Loucy (cell line): ENCODE measurements at regions not wholly inside any gene's neighbourhood (a gene's known extent, or its start where the extent isn't known, plus 50 kb on each side); places are given as distances from the start of the nearest gene placed in this dataset.

Source experiments
- H2AFZ ChIP-seq: fragments of 200-600 bp; sonication (generic); 2 replicates; pipeline ENCODE4 v1.6.0; 2016; ENCODE audit warnings: antibody characterized with exemption, mild to moderate bottlenecking, low read length, moderate library complexity
- H3F3A ChIP-seq: fragments of 200-600 bp; 2 replicates; pipeline ENCODE4 v1.6.0; 2016; ENCODE audit warnings: antibody characterized with exemption, low read depth, mild to moderate bottlenecking
- H3K27me3 ChIP-seq: fragments of 200-600 bp; sonication (generic); 2 replicates; pipeline ENCODE4 v1.6.1; 2014; ENCODE audit warnings: low read length, mild to moderate bottlenecking; ENCODE audit not compliant: insufficient read depth, poor library complexity, severe bottlenecking
- H3K36me3 ChIP-seq: fragments of 200-600 bp; sonication (generic); 2 replicates; pipeline ENCODE4 v1.6.1; 2016; ENCODE audit warnings: low read length; ENCODE audit not compliant: insufficient read depth
- H3K4me1 ChIP-seq: fragments of 200-600 bp; sonication (generic); 2 replicates; pipeline ENCODE4 v1.5.1; 2014; ENCODE audit warnings: low read length, mild to moderate bottlenecking; ENCODE audit not compliant: insufficient read depth, poor library complexity, severe bottlenecking
- H3K4me2 ChIP-seq: fragments of 200-600 bp; sonication (generic); 2 replicates; pipeline ENCODE4 v1.6.0; 2014; ENCODE audit warnings: antibody characterized with exemption, low read length, low read depth, mild to moderate bottlenecking; ENCODE audit not compliant: poor library complexity, severe bottlenecking
- H3K4me3 ChIP-seq: fragments of 200-600 bp; sonication (generic); 2 replicates; pipeline ENCODE4 v1.5.1; 2014; ENCODE audit warnings: low read length, mild to moderate bottlenecking, mixed read lengths; ENCODE audit not compliant: poor library complexity, severe bottlenecking
- H3K79me2 ChIP-seq: fragments of 200-600 bp; sonication (generic); 2 replicates; pipeline ENCODE4 v1.6.1; 2014; ENCODE audit warnings: low read length; ENCODE audit not compliant: insufficient read depth
- H3K9ac ChIP-seq: fragments of 200-600 bp; sonication (generic); 2 replicates; pipeline ENCODE4 v1.6.0; 2014; ENCODE audit warnings: mild to moderate bottlenecking, low read depth, low read length, moderate library complexity; ENCODE audit not compliant: poor library complexity, severe bottlenecking
- H3K9me2 ChIP-seq: fragments of 200-600 bp; sonication (generic); replicated peaks from 2 replicates; pipeline ENCODE4 v1.6.1; 2016; ENCODE audit warnings: low read depth, low read length, mixed read lengths
- H3K9me3 ChIP-seq: fragments of 200-600 bp; sonication (generic); 2 replicates; pipeline ENCODE4 v1.6.1; 2014; ENCODE audit warnings: mild to moderate bottlenecking, antibody characterized with exemption, low read length, low read depth; ENCODE audit not compliant: insufficient read depth
- H4K20me1 ChIP-seq: fragments of 200-600 bp; sonication (generic); 2 replicates; pipeline ENCODE4 v1.6.0; 2014; ENCODE audit warnings: antibody characterized with exemption, low read length, mild to moderate bottlenecking; ENCODE audit not compliant: insufficient read depth, poor library complexity, severe bottlenecking
- CTCF ChIP-seq: fragments of 200-600 bp; sonication (generic); conservative IDR thresholded peaks from 2 replicates; pipeline ENCODE4 v1.5.1; 2014; ENCODE audit warnings: mild to moderate bottlenecking, antibody characterized with exemption, low read length
- EZH2phosphoT487 ChIP-seq: fragments of 200-600 bp; IDR thresholded peaks from 2 replicates; pipeline ENCODE4 v1.6.1; 2018; ENCODE audit warnings: antibody characterized with exemption, mild to moderate bottlenecking, moderate library complexity, borderline replicate concordance

- H3K79me2 ChIP-seq, result no peaks in the 10 kb centered on the region
- peak; percentile 50 for TF ChIP-seq CTCF
- no peak for TF ChIP-seq EZH2phosphoT487
- no peaks in the 10 kb centered on the region for H3K9me2 ChIP-seq
- H3K4me2 ChIP-seq, result no peak overlapping the region
- no peaks in the 10 kb centered on the region for H3K4me1 ChIP-seq
- no peaks in the 10 kb centered on the region for H3K9me3 ChIP-seq
- no peaks in the 10 kb centered on the region for H4K20me1 ChIP-seq
- H3F3A ChIP-seq, result no peaks in the 10 kb centered on the region
- no peak overlapping the region for H3K4me3 ChIP-seq
- H2AFZ ChIP-seq, result no peak overlapping the region
- no peak overlapping the region for H3K9ac ChIP-seq
- H3K27me3 ChIP-seq, result no peaks in the 10 kb centered on the region
- no peaks in the 10 kb centered on the region for H3K36me3 ChIP-seq
Observed at GRCh38 chrX:138775517-138775916, 64.0 kb upstream of the FGF13 start.

- H4K20me1 ChIP-seq, result no peaks in the 10 kb centered on the region
Observed at GRCh38 chrX:138771047-138771446, 59.5 kb upstream of the FGF13 start.

GRCh38 chrX:138769918-138770317, 58.4 kb upstream of the FGF13 start:
- Histone ChIP-seq H4K20me1 (no peaks in the 10 kb centered on the region), H3F3A (no peaks in the 10 kb centered on the region), H3K36me3 (no peaks in the 10 kb centered on the region), H3K27me3 (no peaks in the 10 kb centered on the region), H3K9ac (no peak overlapping the region), H3K9me2 (no peaks in the 10 kb centered on the region), H3K79me2 (no peaks in the 10 kb centered on the region), H2AFZ (no peak overlapping the region), H3K4me3 (no peak overlapping the region), H3K4me1 (no peaks in the 10 kb centered on the region), H3K9me3 (no peaks in the 10 kb centered on the region), H3K4me2 (no peak overlapping the region)
- TF ChIP-seq CTCF, result no peak
- TF ChIP-seq EZH2phosphoT487, result no peak

More at GRCh38 chrX:138771047-138771446, 59.5 kb upstream of the FGF13 start:
- no peak for TF ChIP-seq EZH2phosphoT487
- TF ChIP-seq CTCF, result no peak
- Histone ChIP-seq H3K36me3 (no peaks in the 10 kb centered on the region), H3F3A (no peaks in the 10 kb centered on the region), H3K9me3 (no peaks in the 10 kb centered on the region), H3K9me2 (no peaks in the 10 kb centered on the region), H3K79me2 (no peaks in the 10 kb centered on the region), H3K4me3 (no peak overlapping the region), H3K9ac (no peak overlapping the region), H2AFZ (no peak overlapping the region), H3K27me3 (no peaks in the 10 kb centered on the region), H3K4me1 (no peaks in the 10 kb centered on the region), H3K4me2 (no peak overlapping the region)
